Peyer's patch (tissue), 4 donors: ENCODE measurements at regions not wholly inside any gene's neighbourhood (a gene's known extent, or its start where the extent isn't known, plus 50 kb on each side); places are given as distances from the start of the nearest gene placed in this dataset.

Source experiments
- CTCF ChIP-seq, 6 experiments: fragments of 450-650 bp in 4 of 6; fragments of 200-600 bp in 2 of 6; sonication (generic) in 1 of 6; IDR thresholded peaks; one replicate each; pipeline ENCODE4 v1.5.1; 2017 to 2019; ENCODE audit warnings: antibody characterized with exemption in 6 of 6, mild to moderate bottlenecking in 3 of 6, moderate library complexity in 1 of 6
- POLR2A ChIP-seq, 2 donors: fragments of 450-650 bp; IDR thresholded peaks; one replicate each; pipeline ENCODE4 v1.5.1; 2017; ENCODE audit warnings: antibody characterized with exemption in 2 of 2, mild to moderate bottlenecking in 2 of 2, moderate library complexity in 2 of 2

GRCh38 chr16:51508490-51509212 is 357.6 kb upstream of the SALL1 start:
- TF ChIP-seq CTCF (IDR thresholded peaks at IDR 0.05) (no peak), POLR2A (IDR thresholded peaks at IDR 0.05) (no peak)
